H1 (cell line): ENCODE measurements at regions not wholly inside any gene's neighbourhood (a gene's known extent, or its start where the extent isn't known, plus 50 kb on each side); places are given as distances from the start of the nearest gene placed in this dataset.

ENCODE experiments used
- CREB1 ChIP-seq: IDR thresholded peaks from 2 replicates; pipeline ENCODE4 v1.6.1; 2012; ENCODE audit warnings: inconsistent platforms
- EZH2 ChIP-seq: fragments of 200-600 bp; sonication (generic); IDR thresholded peaks from 2 replicates; pipeline ENCODE4 v1.7.1; 2012; ENCODE audit warnings: low read depth, mild to moderate bottlenecking, moderate library complexity, low read length, inconsistent platforms; ENCODE audit not compliant: severe bottlenecking
- HDAC6 ChIP-seq: IDR thresholded peaks from one replicate; pipeline ENCODE4 v1.7.1; 2012; ENCODE audit warnings: low read depth, mild to moderate bottlenecking, inconsistent platforms, low read length, moderate library complexity
- KDM5A ChIP-seq: fragments of 200-600 bp; IDR thresholded peaks from 2 replicates; pipeline ENCODE4 v1.7.1; 2012; ENCODE audit warnings: mild to moderate bottlenecking, low read length, inconsistent platforms, mixed read lengths
- PHF8 ChIP-seq: fragments of 200-600 bp; sonication (generic); conservative IDR thresholded peaks from 2 replicates; pipeline ENCODE4 v1.7.1; 2012; ENCODE audit warnings: low read depth, mild to moderate bottlenecking, inconsistent platforms, low read length, moderate library complexity
- POU5F1 ChIP-seq: IDR thresholded peaks from 2 replicates; pipeline ENCODE4 v1.6.1; 2011; ENCODE audit warnings: low read depth, mild to moderate bottlenecking, low read length, moderate library complexity
- RXRA ChIP-seq: IDR thresholded peaks from 2 replicates; pipeline ENCODE4 v1.6.1; 2011; ENCODE audit warnings: low read depth, mild to moderate bottlenecking, low read length, moderate library complexity; ENCODE audit not compliant: insufficient read depth
- TAF1 ChIP-seq: IDR thresholded peaks from 2 replicates; pipeline ENCODE4 v1.6.1; 2011; ENCODE audit warnings: mild to moderate bottlenecking, low read depth, low read length
- ZNF274 ChIP-seq: IDR thresholded peaks from 2 replicates; pipeline ENCODE4 v1.7.0; 2012; ENCODE audit warnings: low read length, borderline replicate concordance; ENCODE audit errors: extremely low read depth

DNA sequence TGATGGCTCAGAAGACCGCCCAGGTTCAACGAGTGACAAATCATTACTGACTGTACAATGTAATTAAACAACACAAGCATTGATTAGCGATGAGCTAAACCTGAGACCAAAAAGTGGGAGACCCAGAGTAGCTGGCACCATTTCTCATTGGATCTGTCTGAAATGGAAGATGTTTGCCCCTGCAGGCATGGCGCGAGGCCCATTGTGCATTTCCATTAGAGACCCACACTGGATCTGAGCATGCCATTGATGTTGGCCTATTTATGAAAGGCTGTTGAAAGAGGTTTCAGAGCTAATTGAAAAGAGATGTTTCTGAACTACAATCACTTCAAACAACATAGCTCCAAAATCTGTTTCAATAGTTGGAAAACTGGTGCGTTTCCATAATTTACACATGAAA, 196.7 kb downstream of the TFAP2B start (continued):
- TF ChIP-seq ZNF274 = no peak
- TF ChIP-seq CREB1 = no peak
- no peak for TF ChIP-seq RXRA
- TF ChIP-seq PHF8 = no peak
- no peak for TF ChIP-seq POU5F1
- no peak for TF ChIP-seq HDAC6
- TF ChIP-seq KDM5A = no peak
- TF ChIP-seq TAF1 = no peak
- no peak for TF ChIP-seq EZH2
